ENCODE measurements at regions not wholly inside any gene's neighbourhood (a gene's known extent, or its start where the extent isn't known, plus 50 kb on each side); places are given as distances from the start of the nearest gene placed in this dataset.

DNA sequence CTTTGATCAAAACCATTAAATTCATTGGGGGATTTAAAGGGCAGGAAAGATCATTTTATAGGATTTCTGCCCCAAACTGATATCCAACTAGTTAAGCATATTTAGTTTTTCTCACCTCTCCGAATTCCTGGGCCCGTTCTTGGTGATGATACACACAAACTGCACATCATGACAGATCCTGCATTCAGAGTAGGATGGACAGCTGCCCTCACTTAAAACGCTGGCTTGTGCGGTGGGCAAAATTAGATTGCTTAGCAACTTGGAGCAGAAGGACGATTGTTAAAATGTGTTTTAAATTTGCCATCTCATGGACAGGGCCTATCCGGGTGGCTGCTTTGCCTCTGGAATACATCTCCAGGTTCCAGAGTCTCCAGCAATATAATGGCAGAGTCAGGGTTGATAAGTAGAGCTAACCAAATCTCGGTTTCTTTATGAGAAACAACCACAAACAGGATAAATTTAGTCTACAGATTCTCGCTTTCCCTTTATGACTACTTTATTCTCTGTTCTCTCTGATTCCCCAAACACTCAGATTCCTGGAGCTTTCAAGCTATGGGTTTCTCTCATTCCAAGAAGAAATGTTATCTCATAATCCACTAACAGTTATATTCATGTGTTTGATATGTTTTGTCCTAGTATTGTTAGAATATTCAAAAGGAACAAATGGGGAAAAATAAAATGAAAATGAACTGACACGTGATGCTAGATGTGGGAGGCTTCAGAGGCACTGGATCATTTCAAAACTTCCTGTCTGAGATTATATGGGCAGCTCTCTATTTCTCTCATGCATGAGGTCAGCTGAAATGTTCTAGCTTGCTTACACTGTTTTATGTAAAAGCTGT is 1014.1 kb upstream of the SEMA6D start:
- TF ChIP-seq, protein P1, sequence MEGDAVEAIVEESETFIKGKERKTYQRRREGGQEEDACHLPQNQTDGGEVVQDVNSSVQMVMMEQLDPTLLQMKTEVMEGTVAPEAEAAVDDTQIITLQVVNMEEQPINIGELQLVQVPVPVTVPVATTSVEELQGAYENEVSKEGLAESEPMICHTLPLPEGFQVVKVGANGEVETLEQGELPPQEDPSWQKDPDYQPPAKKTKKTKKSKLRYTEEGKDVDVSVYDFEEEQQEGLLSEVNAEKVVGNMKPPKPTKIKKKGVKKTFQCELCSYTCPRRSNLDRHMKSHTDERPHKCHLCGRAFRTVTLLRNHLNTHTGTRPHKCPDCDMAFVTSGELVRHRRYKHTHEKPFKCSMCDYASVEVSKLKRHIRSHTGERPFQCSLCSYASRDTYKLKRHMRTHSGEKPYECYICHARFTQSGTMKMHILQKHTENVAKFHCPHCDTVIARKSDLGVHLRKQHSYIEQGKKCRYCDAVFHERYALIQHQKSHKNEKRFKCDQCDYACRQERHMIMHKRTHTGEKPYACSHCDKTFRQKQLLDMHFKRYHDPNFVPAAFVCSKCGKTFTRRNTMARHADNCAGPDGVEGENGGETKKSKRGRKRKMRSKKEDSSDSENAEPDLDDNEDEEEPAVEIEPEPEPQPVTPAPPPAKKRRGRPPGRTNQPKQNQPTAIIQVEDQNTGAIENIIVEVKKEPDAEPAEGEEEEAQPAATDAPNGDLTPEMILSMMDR (IDR thresholded peaks at IDR 0.05 in 2 of 3, conservative IDR thresholded peaks at IDR 0.05 in 1 of 3; ENCODE audit: borderline replicate concordance in 1 of 3, insufficient read depth in 1 of 3, low read depth in 2 of 3, low read length in 2 of 3) = no peak
- TF ChIP-seq, protein P2, sequence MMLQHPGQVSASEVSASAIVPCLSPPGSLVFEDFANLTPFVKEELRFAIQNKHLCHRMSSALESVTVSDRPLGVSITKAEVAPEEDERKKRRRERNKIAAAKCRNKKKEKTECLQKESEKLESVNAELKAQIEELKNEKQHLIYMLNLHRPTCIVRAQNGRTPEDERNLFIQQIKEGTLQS (IDR thresholded peaks at IDR 0.05) = no peak
- TF ChIP-seq EZH2phosphoT487 (IDR thresholded peaks at IDR 0.05; ENCODE audit: borderline replicate concordance) (no peak), POLR2A (IDR thresholded peaks at IDR 0.05; ENCODE audit: borderline replicate concordance, extremely low read depth, insufficient read depth, insufficient read length) (no peak), ZNF274 (IDR thresholded peaks at IDR 0.05; ENCODE audit: low read depth, low read length) (no peak), JUND (IDR thresholded peaks at IDR 0.05) (no peak)
- TF ChIP-seq, protein P3, sequence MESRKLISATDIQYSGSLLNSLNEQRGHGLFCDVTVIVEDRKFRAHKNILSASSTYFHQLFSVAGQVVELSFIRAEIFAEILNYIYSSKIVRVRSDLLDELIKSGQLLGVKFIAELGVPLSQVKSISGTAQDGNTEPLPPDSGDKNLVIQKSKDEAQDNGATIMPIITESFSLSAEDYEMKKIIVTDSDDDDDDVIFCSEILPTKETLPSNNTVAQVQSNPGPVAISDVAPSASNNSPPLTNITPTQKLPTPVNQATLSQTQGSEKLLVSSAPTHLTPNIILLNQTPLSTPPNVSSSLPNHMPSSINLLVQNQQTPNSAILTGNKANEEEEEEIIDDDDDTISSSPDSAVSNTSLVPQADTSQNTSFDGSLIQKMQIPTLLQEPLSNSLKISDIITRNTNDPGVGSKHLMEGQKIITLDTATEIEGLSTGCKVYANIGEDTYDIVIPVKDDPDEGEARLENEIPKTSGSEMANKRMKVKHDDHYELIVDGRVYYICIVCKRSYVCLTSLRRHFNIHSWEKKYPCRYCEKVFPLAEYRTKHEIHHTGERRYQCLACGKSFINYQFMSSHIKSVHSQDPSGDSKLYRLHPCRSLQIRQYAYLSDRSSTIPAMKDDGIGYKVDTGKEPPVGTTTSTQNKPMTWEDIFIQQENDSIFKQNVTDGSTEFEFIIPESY (IDR thresholded peaks at IDR 0.05; ENCODE audit: extremely low read depth, insufficient replicate concordance, low read length) = no peak

Measured in HCT116 (cell line).